Type B pancreatic cell (in vitro differentiated cells): ENCODE measurements at regions not wholly inside any gene's neighbourhood (a gene's known extent, or its start where the extent isn't known, plus 50 kb on each side); places are given as distances from the start of the nearest gene placed in this dataset.

Experiments
- DNase-seq: peaks from one replicate; pipeline ENCODE4 v3.0.0; 2021; ENCODE audit warnings: mixed read lengths; ENCODE audit not compliant: unreplicated experiment; ENCODE audit errors: extremely low spot score
- H3K27ac Mint-ChIP-seq: 2 replicates; pipeline ENCODE4 v1.8.0; 2021; ENCODE audit warnings: mild to moderate bottlenecking, mixed read lengths
- H3K27me3 Mint-ChIP-seq: 2 replicates; pipeline ENCODE4 v1.8.0; 2021; ENCODE audit warnings: mixed read lengths
- H3K36me3 Mint-ChIP-seq: 2 replicates; pipeline ENCODE4 v1.8.0; 2021; ENCODE audit warnings: mixed read lengths
- H3K4me1 Mint-ChIP-seq: one replicate; pipeline ENCODE4 v1.8.0; 2021; ENCODE audit warnings: mixed read lengths; ENCODE audit not compliant: unreplicated experiment
- H3K4me3 Mint-ChIP-seq: 2 replicates; pipeline ENCODE4 v1.8.0; 2021; ENCODE audit warnings: mild to moderate bottlenecking, mixed read lengths
- H3K9me3 Mint-ChIP-seq: 2 replicates; pipeline ENCODE4 v1.8.0; 2021; ENCODE audit warnings: mixed read lengths
- CTCF ChIP-seq: fragments of 200-600 bp; sonication (generic); conservative IDR thresholded peaks from 2 replicates; pipeline ENCODE4 v1.5.0; 2021; ENCODE audit warnings: antibody characterized with exemption, mild to moderate bottlenecking

DNA sequence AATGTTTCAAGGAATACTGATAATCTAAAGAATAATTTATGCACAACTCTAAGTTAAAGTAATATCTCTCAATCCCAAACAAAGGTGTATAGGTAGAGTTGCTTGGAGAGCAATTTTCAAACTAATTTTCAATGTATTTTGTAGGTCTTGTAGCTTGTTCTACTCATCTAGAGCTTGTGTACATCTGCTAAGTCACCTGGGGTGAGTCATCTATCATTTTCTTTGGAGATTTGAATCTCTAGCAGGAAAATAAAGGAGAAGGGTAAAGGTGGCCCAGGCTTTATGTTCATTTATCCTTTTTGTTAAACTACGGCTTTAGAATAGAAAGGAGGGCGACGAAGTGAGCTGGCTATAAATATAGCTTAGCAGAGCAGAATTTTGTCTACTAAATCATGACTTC, 76.8 kb upstream of the THUMPD2 start:
- H3K9me3 Mint-ChIP-seq = no peaks in the 10 kb centered on the region
- no peaks in the 10 kb centered on the region for H3K36me3 Mint-ChIP-seq
- H3K4me3 Mint-ChIP-seq = no peak overlapping the region
- H3K27ac Mint-ChIP-seq = no peak overlapping the region
- no peak for TF ChIP-seq CTCF
- H3K4me1 Mint-ChIP-seq = peaks cover 22% of the 10 kb centered on the region
- no peaks in the 10 kb centered on the region for H3K27me3 Mint-ChIP-seq
- no peak for DNase-seq

DNA sequence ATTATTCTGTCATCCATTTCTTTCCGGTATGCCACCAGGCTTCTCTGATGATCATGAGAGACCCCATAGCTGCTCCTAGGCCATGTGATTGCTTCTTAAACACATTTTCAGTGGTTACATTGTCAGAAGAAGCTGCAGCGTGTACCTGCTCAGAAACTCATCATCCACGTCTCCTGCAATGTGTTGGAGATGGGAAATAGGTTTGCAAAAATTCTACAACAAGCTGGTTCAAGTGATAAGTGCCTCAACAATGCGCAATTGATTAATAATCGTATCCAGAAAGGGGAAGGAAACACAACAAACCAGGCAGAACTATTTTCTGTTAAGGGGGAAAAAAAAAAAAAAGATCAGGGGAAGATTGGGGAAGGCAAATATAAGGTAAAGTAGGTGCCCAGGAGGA, 75.7 kb upstream of the THUMPD2 start:
- Mint-ChIP-seq H3K4me1 (peaks cover 23% of the 10 kb centered on the region), H3K36me3 (no peaks in the 10 kb centered on the region), H3K9me3 (no peaks in the 10 kb centered on the region), H3K4me3 (no peak overlapping the region), H3K27me3 (no peaks in the 10 kb centered on the region), H3K27ac (no peak overlapping the region)
- DNase-seq = no peak
- no peak for TF ChIP-seq CTCF

DNA sequence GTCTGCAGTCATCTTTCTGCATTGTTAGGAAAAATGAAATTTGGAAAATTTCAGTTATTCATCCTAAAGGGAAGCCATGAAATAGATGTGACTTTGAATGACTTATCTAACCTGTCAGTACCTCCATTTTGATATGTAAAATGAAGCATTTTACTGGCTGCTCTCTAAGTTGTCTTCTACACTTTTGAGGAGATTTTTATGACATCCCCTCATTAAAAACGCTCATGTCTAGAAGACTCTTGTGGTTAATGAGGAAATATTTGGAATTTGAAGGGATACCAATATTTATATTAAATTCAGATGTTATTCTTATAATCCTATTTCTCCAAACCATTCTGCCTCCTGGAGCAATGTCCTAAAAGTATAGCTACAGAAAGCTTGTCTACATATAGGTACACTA, 73.8 kb upstream of the THUMPD2 start:
- H3K4me3 Mint-ChIP-seq = no peak overlapping the region
- TF ChIP-seq CTCF = no peak
- peaks cover 2% of the 10 kb centered on the region for H3K27me3 Mint-ChIP-seq
- DNase-seq = no peak
- peaks cover 23% of the 10 kb centered on the region for H3K4me1 Mint-ChIP-seq
- no peak overlapping the region for H3K27ac Mint-ChIP-seq
- H3K36me3 Mint-ChIP-seq = no peaks in the 10 kb centered on the region
- H3K9me3 Mint-ChIP-seq = no peaks in the 10 kb centered on the region

GRCh38 chr2:39851651-39852110, 72.6 kb upstream of the THUMPD2 start:
- peaks cover 6% of the 10 kb centered on the region for H3K27me3 Mint-ChIP-seq
- no peak for TF ChIP-seq CTCF
- no peaks in the 10 kb centered on the region for H3K9me3 Mint-ChIP-seq
- H3K4me3 Mint-ChIP-seq = no peak overlapping the region
- no peak for DNase-seq
- peaks cover 23% of the 10 kb centered on the region for H3K4me1 Mint-ChIP-seq
- no peak overlapping the region for H3K27ac Mint-ChIP-seq
- no peaks in the 10 kb centered on the region for H3K36me3 Mint-ChIP-seq

- no peak for TF ChIP-seq CTCF
- Mint-ChIP-seq H3K9me3 (no peaks in the 10 kb centered on the region), H3K27me3 (peaks cover 6% of the 10 kb centered on the region), H3K4me1 (peaks cover 23% of the 10 kb centered on the region), H3K36me3 (no peaks in the 10 kb centered on the region), H3K27ac (no peak overlapping the region), H3K4me3 (no peak overlapping the region)
- DNase-seq = no peak
These were observed 72.2 kb upstream of the THUMPD2 start for GRCh38 chr2:39851251-39851650.

- Mint-ChIP-seq H3K27ac (no peak overlapping the region), H3K27me3 (peaks cover 6% of the 10 kb centered on the region), H3K4me3 (no peak overlapping the region), H3K4me1 (peaks cover 18% of the 10 kb centered on the region), H3K9me3 (no peaks in the 10 kb centered on the region), H3K36me3 (no peaks in the 10 kb centered on the region)
- DNase-seq = no peak
- TF ChIP-seq CTCF = no peak
These were observed 71.0 kb upstream of the THUMPD2 start for GRCh38 chr2:39849982-39850526.
